ENCODE measurements at regions not wholly inside any gene's neighbourhood (a gene's known extent, or its start where the extent isn't known, plus 50 kb on each side); places are given as distances from the start of the nearest gene placed in this dataset.

- no peaks in the 10 kb centered on the region for H3K4me1 ChIP-seq
- no peaks in the 10 kb centered on the region for H3K27me3 ChIP-seq
- no peak overlapping the region for H3K4me3 ChIP-seq
- TF ChIP-seq Cebpa-rat (IDR thresholded peaks at IDR 0.05), result no peak
- H3K27ac ChIP-seq, result no peak overlapping the region
- no peak overlapping the region for H3K4me2 ChIP-seq
- no peaks in the 10 kb centered on the region for H4K20me1 ChIP-seq
- no peaks in the 10 kb centered on the region for H3K36me3 ChIP-seq
- no peak overlapping the region for H3K9ac ChIP-seq
- no peaks in the 10 kb centered on the region for H3K9me3 ChIP-seq
Observed at GRCh38 chr12:41967668-41968500, 176.8 kb downstream of the GXYLT1 start.

- Histone ChIP-seq H3K36me3 (no peaks in the 10 kb centered on the region), H3K4me1 (no peaks in the 10 kb centered on the region), H3K4me3 (no peak overlapping the region), H3K4me2 (no peak overlapping the region), H3K27ac (no peak overlapping the region), H3K9ac (no peak overlapping the region), H3K27me3 (no peaks in the 10 kb centered on the region), H4K20me1 (no peaks in the 10 kb centered on the region), H3K9me3 (no peaks in the 10 kb centered on the region)
- no peak for TF ChIP-seq Cebpa-rat (IDR thresholded peaks at IDR 0.05)
Observed at GRCh38 chr12:41966916-41967315, 177.8 kb downstream of the GXYLT1 start.

GRCh38 chr12:41966001-41966400 lies 178.7 kb downstream of the GXYLT1 start:
- Histone ChIP-seq H4K20me1 (no peaks in the 10 kb centered on the region), H3K9me3 (no peaks in the 10 kb centered on the region), H3K4me3 (no peak overlapping the region), H3K9ac (no peak overlapping the region), H3K27me3 (no peaks in the 10 kb centered on the region), H3K36me3 (no peaks in the 10 kb centered on the region), H3K4me2 (no peak overlapping the region), H3K27ac (no peak overlapping the region), H3K4me1 (no peaks in the 10 kb centered on the region)
- no peak for TF ChIP-seq Cebpa-rat (IDR thresholded peaks at IDR 0.05)

- Histone ChIP-seq H3K27me3 (no peaks in the 10 kb centered on the region), H3K4me3 (no peak overlapping the region), H3K4me2 (no peak overlapping the region), H3K9me3 (no peaks in the 10 kb centered on the region), H3K4me1 (no peaks in the 10 kb centered on the region), H3K27ac (no peak overlapping the region), H3K9ac (no peak overlapping the region), H4K20me1 (no peaks in the 10 kb centered on the region), H3K36me3 (no peaks in the 10 kb centered on the region)
- TF ChIP-seq Cebpa-rat (IDR thresholded peaks at IDR 0.05), result no peak
Observed at GRCh38 chr12:41963398-41963797, 181.3 kb downstream of the GXYLT1 start.

- Histone ChIP-seq H3K4me2 (no peak overlapping the region), H3K4me1 (no peaks in the 10 kb centered on the region), H4K20me1 (no peaks in the 10 kb centered on the region), H3K27me3 (no peaks in the 10 kb centered on the region), H3K9me3 (no peaks in the 10 kb centered on the region), H3K4me3 (no peak overlapping the region), H3K36me3 (no peaks in the 10 kb centered on the region), H3K9ac (no peak overlapping the region), H3K27ac (no peak overlapping the region)
- TF ChIP-seq Cebpa-rat (IDR thresholded peaks at IDR 0.05), result no peak
Observed at GRCh38 chr12:41962171-41962572, 182.5 kb downstream of the GXYLT1 start.

- H3K4me2 ChIP-seq, result no peak overlapping the region
- TF ChIP-seq Cebpa-rat (IDR thresholded peaks at IDR 0.05), result no peak
- H3K27me3 ChIP-seq, result no peaks in the 10 kb centered on the region
- H3K9me3 ChIP-seq, result no peaks in the 10 kb centered on the region
- no peak overlapping the region for H3K9ac ChIP-seq
- no peaks in the 10 kb centered on the region for H3K36me3 ChIP-seq
- H3K27ac ChIP-seq, result no peak overlapping the region
- no peaks in the 10 kb centered on the region for H4K20me1 ChIP-seq
- no peaks in the 10 kb centered on the region for H3K4me1 ChIP-seq
- H3K4me3 ChIP-seq, result no peak overlapping the region
Observed at GRCh38 chr12:41959271-41959670, 185.4 kb downstream of the GXYLT1 start.

- no peaks in the 10 kb centered on the region for H3K4me1 ChIP-seq
- H3K4me2 ChIP-seq, result no peak overlapping the region
- no peak overlapping the region for H3K4me3 ChIP-seq
Observed at GRCh38 chr12:41956353-41956752, 188.3 kb downstream of the GXYLT1 start.

GRCh38 chr12:41950455-41950854 lies 194.2 kb downstream of the GXYLT1 start:
- Histone ChIP-seq H3K4me2 (no peak overlapping the region), H3K36me3 (no peaks in the 10 kb centered on the region), H3K9ac (no peak overlapping the region), H3K9me3 (peaks cover 22% of the 10 kb centered on the region), H4K20me1 (no peaks in the 10 kb centered on the region), H3K4me3 (no peak overlapping the region), H3K27ac (no peak overlapping the region), H3K27me3 (no peaks in the 10 kb centered on the region), H3K4me1 (no peaks in the 10 kb centered on the region)
- TF ChIP-seq Cebpa-rat (IDR thresholded peaks at IDR 0.05), result no peak

More at GRCh38 chr12:41956353-41956752, 188.3 kb downstream of the GXYLT1 start:
- Histone ChIP-seq H3K9ac (no peak overlapping the region), H4K20me1 (no peaks in the 10 kb centered on the region), H3K27me3 (no peaks in the 10 kb centered on the region), H3K27ac (no peak overlapping the region), H3K9me3 (no peaks in the 10 kb centered on the region), H3K36me3 (no peaks in the 10 kb centered on the region)
- no peak for TF ChIP-seq Cebpa-rat (IDR thresholded peaks at IDR 0.05)

- H3K9me3 ChIP-seq, result peaks cover 30% of the 10 kb centered on the region
Observed at GRCh38 chr12:41946106-41946505, 198.6 kb downstream of the GXYLT1 start.

GRCh38 chr12:41944216-41944615 lies 200.5 kb downstream of the GXYLT1 start:
- H3K9me3 ChIP-seq, result peaks cover 30% of the 10 kb centered on the region
- no peak overlapping the region for H3K4me2 ChIP-seq
- no peak overlapping the region for H3K9ac ChIP-seq
- no peak for TF ChIP-seq Cebpa-rat (IDR thresholded peaks at IDR 0.05)
- H3K36me3 ChIP-seq, result no peaks in the 10 kb centered on the region
- no peaks in the 10 kb centered on the region for H3K27me3 ChIP-seq
- no peak overlapping the region for H3K4me3 ChIP-seq
- no peaks in the 10 kb centered on the region for H3K4me1 ChIP-seq
- H4K20me1 ChIP-seq, result no peaks in the 10 kb centered on the region
- no peak overlapping the region for H3K27ac ChIP-seq

More at GRCh38 chr12:41946106-41946505, 198.6 kb downstream of the GXYLT1 start:
- Histone ChIP-seq H4K20me1 (no peaks in the 10 kb centered on the region), H3K9ac (no peak overlapping the region), H3K4me3 (no peak overlapping the region), H3K36me3 (no peaks in the 10 kb centered on the region), H3K4me1 (no peaks in the 10 kb centered on the region), H3K27ac (no peak overlapping the region), H3K27me3 (no peaks in the 10 kb centered on the region), H3K4me2 (no peak overlapping the region)
- no peak for TF ChIP-seq Cebpa-rat (IDR thresholded peaks at IDR 0.05)

All from BLaER1 (cell line).